Omental fat pad (tissue), 3 donors: ENCODE measurements at regions not wholly inside any gene's neighbourhood (a gene's known extent, or its start where the extent isn't known, plus 50 kb on each side); places are given as distances from the start of the nearest gene placed in this dataset.

Experiments
- ATAC-seq: fragments of 150-250 bp; one replicate; pipeline ENCODE4 v1.9.1; 2016; ENCODE audit warnings: mild to moderate bottlenecking, moderate library complexity; ENCODE audit not compliant: low FRiP score
- DNase-seq: peaks from one replicate; pipeline ENCODE4 v3.0.0-alpha.2; 2019; ENCODE audit warnings: low spot score
- TF ChIP-seq, protein P1 (sequence below), 3 donors: fragments of 450-650 bp; IDR thresholded peaks; one replicate each; pipeline ENCODE4 v1.5.1; 2016 to 2017; ENCODE audit warnings: antibody characterized with exemption in 3 of 3, mild to moderate bottlenecking in 3 of 3, moderate library complexity in 2 of 3

DNA sequence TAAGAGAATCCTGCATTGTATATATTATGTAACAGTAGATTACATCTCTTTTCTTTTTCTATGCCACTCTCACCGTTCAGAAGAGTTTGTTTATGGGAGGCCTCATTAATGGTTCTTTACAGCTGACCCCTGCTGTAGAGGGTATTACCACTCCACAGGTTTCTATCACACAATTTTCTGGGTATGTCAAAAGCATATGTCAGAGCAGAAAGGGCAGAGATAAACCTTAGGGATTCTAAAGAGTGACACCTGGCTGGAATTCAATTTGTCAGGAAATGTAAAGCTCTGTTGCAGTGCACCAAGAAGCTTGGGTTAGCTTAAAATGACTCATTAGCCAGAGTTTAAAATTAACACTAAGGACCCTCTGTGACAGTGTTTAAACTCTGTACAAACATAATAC, 658.7 kb downstream of the PCDH18 start:
- no peak for DNase-seq
- ATAC-seq: no peak
- TF ChIP-seq, protein P1, sequence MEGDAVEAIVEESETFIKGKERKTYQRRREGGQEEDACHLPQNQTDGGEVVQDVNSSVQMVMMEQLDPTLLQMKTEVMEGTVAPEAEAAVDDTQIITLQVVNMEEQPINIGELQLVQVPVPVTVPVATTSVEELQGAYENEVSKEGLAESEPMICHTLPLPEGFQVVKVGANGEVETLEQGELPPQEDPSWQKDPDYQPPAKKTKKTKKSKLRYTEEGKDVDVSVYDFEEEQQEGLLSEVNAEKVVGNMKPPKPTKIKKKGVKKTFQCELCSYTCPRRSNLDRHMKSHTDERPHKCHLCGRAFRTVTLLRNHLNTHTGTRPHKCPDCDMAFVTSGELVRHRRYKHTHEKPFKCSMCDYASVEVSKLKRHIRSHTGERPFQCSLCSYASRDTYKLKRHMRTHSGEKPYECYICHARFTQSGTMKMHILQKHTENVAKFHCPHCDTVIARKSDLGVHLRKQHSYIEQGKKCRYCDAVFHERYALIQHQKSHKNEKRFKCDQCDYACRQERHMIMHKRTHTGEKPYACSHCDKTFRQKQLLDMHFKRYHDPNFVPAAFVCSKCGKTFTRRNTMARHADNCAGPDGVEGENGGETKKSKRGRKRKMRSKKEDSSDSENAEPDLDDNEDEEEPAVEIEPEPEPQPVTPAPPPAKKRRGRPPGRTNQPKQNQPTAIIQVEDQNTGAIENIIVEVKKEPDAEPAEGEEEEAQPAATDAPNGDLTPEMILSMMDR (IDR thresholded peaks at IDR 0.05): no peak

- ATAC-seq: no peak
- no peak for DNase-seq
- TF ChIP-seq, protein P1 (IDR thresholded peaks at IDR 0.05): no peak
Observed at GRCh38 chr4:136867465-136867864, 664.8 kb downstream of the PCDH18 start.

DNA sequence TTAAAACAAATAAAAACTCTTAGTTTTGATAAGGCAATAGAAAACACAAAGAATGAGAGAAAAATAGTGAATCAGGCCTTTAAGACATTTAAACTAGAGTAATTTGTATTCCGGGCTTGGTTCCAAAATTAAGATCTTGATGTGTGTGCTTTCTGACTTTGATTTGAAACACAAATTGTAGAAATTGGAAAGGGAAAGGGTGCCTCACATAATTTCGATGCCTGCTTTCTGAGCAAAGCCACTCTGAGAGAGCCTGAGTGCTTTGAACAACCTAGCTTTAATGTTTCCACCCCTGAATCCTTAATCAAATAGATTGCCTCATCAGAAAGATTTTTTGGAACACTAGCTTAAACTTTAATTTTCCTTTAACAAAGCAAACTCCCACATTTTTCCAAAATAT, 666.8 kb downstream of the PCDH18 start:
- TF ChIP-seq, protein P1 (IDR thresholded peaks at IDR 0.05): no peak
- no peak for DNase-seq
- ATAC-seq: peak; percentile 66

DNA sequence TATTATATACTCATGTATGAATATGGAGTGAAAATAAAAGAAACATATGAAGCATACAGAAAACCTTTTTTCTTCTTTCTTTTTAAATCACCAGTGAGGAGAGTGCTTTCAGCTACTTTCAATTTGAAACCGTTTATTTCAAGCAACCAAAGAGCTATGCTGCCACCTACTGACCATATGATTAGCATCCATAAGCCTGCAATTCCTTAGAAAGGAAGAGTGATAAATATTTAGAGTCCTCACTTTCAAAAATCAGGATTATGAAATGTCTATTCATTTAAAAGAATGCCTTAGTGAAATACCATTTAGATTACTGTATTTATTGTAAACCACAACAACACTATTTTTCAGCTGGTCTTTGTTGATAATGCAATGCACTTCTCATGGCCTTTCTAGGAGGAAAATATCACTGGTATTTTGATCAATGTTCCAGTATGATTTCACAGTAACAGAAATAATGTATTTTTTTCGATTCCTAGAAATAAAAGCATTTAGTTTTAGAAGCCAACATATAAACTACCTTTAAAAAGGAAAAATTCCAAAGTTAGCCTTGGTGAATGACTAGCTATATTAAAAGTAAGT, 667.6 kb downstream of the PCDH18 start:
- ATAC-seq (peak; percentile 84), DNase-seq (no peak)
- TF ChIP-seq, protein P1 (IDR thresholded peaks at IDR 0.05): no peak

DNA sequence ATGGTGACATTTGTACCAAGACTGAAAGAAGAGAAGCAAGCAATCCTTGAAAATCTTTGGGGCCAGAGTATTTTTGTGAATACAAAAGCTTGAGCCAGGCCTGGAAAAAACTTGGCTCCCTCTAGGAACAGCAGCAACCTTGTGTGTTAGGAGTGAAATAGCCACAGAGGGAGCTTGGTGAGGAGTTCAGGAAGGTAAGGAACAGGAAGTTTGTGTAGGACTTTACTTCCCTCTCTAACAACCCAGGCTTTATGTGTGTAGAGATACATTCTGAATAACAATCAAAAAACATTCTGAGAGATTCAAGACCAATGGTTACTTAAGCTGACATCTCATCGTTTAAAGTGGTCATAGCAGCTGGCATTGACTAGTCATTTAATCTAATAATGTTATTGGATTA, 668.5 kb downstream of the PCDH18 start:
- TF ChIP-seq, protein P1 (IDR thresholded peaks at IDR 0.05): no peak
- DNase-seq (no peak), ATAC-seq (no peak)

- DNase-seq (no peak), ATAC-seq (no peak)
- TF ChIP-seq, protein P1 (IDR thresholded peaks at IDR 0.05): no peak
Observed at GRCh38 chr4:136862653-136863052, 669.6 kb downstream of the PCDH18 start.

DNA sequence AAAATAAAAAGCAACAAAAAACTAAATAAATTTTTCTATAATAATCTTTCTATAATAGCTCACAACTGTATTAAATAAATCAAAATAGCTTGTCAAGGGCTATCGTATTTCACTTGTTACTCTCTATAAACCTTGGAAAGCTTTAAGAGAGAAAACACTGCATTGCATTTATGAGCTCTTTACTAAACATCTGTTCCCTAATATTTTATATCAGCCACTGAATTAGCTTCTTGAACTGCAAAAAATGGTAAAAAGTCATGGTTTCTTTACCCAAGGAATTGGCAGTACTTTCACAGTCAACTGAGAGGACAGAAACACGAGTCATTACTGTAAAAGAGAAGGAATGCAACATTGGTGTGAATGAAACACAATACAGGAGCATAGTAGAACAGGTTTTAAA, 671.2 kb downstream of the PCDH18 start:
- ATAC-seq (no peak), DNase-seq (no peak)
- TF ChIP-seq, protein P1 (IDR thresholded peaks at IDR 0.05): no peak
